Brain microvascular endothelial cell (primary cell): ENCODE measurements at regions not wholly inside any gene's neighbourhood (a gene's known extent, or its start where the extent isn't known, plus 50 kb on each side); places are given as distances from the start of the nearest gene placed in this dataset.

Experiments
- DNase-seq: peaks from one replicate; pipeline ENCODE4 v3.0.0-alpha.2; 2020
- H3K27ac ChIP-seq: fragments of 250-450 bp; sonication (Bioruptor Pico); 2 replicates; pipeline ENCODE4 v1.5.1; 2020; ENCODE audit warnings: mild to moderate bottlenecking, moderate library complexity
- H3K27me3 ChIP-seq: fragments of 250-450 bp; sonication (Bioruptor Pico); replicated peaks from 2 replicates; pipeline ENCODE4 v1.5.1; 2020; ENCODE audit warnings: mild to moderate bottlenecking
- H3K36me3 ChIP-seq: fragments of 250-450 bp; sonication (Bioruptor Pico); replicated peaks from 2 replicates; pipeline ENCODE4 v1.5.1; 2020; ENCODE audit warnings: mild to moderate bottlenecking
- H3K4me3 ChIP-seq: 2 replicates; pipeline ENCODE4 v1.5.1; 2011; ENCODE audit warnings: low read depth, mild to moderate bottlenecking, control low read depth, low read length, moderate library complexity
- in situ Hi-C: cut with HindIII; loops from 2 replicates; pipeline ENCODE4 v1.10.0; 2017; ENCODE audit warnings: low sequenced_read_pairs, low pct_ligation_motif_present
- TF ChIP-seq, protein P1 (sequence below): IDR thresholded peaks from 2 replicates; pipeline ENCODE4 v1.5.1; 2011; ENCODE audit warnings: low read depth, mild to moderate bottlenecking, moderate library complexity, low read length, control low read depth, inconsistent platforms; ENCODE audit errors: missing control alignments

GRCh38 chr2:216302981-216303676, 69.2 kb downstream of the MARCHF4 start:
- Histone ChIP-seq H3K27me3 (no peaks in the 10 kb centered on the region), H3K36me3 (no peaks in the 10 kb centered on the region), H3K4me3 (no peak overlapping the region), H3K27ac (peak overlapping the region; percentile 34)
- DNase-seq = peak; percentile 59
- in situ Hi-C loops = no loop called here
- TF ChIP-seq, protein P1, sequence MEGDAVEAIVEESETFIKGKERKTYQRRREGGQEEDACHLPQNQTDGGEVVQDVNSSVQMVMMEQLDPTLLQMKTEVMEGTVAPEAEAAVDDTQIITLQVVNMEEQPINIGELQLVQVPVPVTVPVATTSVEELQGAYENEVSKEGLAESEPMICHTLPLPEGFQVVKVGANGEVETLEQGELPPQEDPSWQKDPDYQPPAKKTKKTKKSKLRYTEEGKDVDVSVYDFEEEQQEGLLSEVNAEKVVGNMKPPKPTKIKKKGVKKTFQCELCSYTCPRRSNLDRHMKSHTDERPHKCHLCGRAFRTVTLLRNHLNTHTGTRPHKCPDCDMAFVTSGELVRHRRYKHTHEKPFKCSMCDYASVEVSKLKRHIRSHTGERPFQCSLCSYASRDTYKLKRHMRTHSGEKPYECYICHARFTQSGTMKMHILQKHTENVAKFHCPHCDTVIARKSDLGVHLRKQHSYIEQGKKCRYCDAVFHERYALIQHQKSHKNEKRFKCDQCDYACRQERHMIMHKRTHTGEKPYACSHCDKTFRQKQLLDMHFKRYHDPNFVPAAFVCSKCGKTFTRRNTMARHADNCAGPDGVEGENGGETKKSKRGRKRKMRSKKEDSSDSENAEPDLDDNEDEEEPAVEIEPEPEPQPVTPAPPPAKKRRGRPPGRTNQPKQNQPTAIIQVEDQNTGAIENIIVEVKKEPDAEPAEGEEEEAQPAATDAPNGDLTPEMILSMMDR = no peak

GRCh38 chr2:216300906-216301305, 71.4 kb downstream of the MARCHF4 start:
- TF ChIP-seq, protein P1 = no peak
- H3K27me3 ChIP-seq = no peaks in the 10 kb centered on the region
- H3K36me3 ChIP-seq = no peaks in the 10 kb centered on the region
- H3K27ac ChIP-seq = no peak overlapping the region
- in situ Hi-C loops = no loop called here
- DNase-seq = no peak
- H3K4me3 ChIP-seq = no peak overlapping the region

GRCh38 chr2:216299588-216299987, 72.7 kb downstream of the MARCHF4 start:
- H3K4me3 ChIP-seq = no peak overlapping the region
- H3K36me3 ChIP-seq = no peaks in the 10 kb centered on the region
- H3K27ac ChIP-seq = peak overlapping the region; percentile 52
- in situ Hi-C loops = no loop called here
- TF ChIP-seq, protein P1 = no peak
- peak; percentile 33 for DNase-seq
- no peaks in the 10 kb centered on the region for H3K27me3 ChIP-seq

DNA sequence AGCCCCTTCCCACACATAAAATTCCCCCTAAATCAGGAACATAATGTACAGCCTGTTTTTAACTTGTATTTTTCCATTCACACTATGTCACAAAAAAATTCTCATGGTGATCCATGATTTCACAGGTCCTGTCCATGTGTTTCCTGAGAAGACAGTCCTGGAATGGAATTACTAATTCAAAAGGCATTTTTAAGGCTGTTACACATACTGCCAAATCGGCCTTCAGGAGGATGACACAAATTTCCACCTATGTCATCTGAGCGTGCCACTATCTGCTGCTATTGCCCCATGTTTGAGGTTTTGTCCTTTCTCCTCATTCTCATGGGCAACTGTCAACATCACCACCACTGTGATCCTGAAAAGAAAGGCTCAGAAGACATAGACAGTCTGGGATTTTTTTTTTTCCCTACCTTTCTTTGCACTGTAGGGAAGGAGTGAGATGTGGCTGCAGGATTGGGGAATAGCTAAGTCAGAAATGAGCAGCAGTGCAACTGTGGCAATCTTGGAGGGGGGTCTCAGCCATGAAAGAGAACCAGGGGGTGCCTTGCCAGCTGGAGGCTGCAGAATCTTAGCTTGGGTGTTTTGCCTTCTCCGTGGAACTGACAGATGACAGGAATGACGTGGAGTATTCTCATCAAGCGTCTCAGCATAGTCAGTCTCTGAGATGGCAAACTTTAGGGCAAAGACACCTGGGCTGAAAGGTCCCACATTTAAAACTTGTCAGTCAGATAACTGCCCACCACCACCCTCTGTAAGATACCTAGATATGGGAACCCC, 73.4 kb downstream of the MARCHF4 start:
- DNase-seq = peak; percentile 77
- H3K36me3 ChIP-seq = no peaks in the 10 kb centered on the region
- H3K27me3 ChIP-seq = no peaks in the 10 kb centered on the region
- H3K27ac ChIP-seq = peak overlapping the region; percentile 52
- in situ Hi-C loops = no loop called here
- TF ChIP-seq, protein P1 = no peak
- H3K4me3 ChIP-seq = no peak overlapping the region

DNA sequence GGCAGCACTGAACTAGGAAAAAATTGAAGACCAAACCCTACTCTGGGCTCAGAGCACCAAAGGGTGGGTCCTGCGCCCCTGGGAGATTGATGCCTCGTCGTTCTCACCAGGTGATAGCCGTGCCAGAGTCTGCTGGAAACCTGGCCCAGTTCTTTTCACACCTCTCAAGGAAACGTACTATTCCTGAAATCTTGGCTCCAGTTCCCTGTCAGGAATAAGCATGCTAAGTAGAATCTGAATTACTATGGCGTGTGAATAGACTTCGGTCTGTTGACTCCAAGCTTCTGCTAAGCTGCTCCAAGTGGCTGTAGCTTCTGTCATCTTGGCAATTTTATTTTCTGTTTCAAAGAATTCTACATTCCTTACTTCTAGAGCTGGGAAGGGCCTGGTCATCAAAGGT, 75.4 kb downstream of the MARCHF4 start:
- in situ Hi-C loops = no loop called here
- Histone ChIP-seq H3K27me3 (no peaks in the 10 kb centered on the region), H3K27ac (no peak overlapping the region), H3K4me3 (no peak overlapping the region), H3K36me3 (no peaks in the 10 kb centered on the region)
- no peak for DNase-seq
- TF ChIP-seq, protein P1 = no peak
